ENCODE measurements at regions not wholly inside any gene's neighbourhood (a gene's known extent, or its start where the extent isn't known, plus 50 kb on each side); places are given as distances from the start of the nearest gene placed in this dataset.

- no peak for TF ChIP-seq CTCF (conservative IDR thresholded peaks at IDR 0.05; ENCODE audit: low read depth, low read length)
- no peak for TF ChIP-seq EZH2 (IDR thresholded peaks at IDR 0.05; ENCODE audit: borderline replicate concordance, low read depth, low read length, poor library complexity, severe bottlenecking)
Observed at GRCh38 chr1:234927312-234927970, 201.2 kb downstream of the TOMM20 start.
